Neuronal stem cell (in vitro differentiated cells): ENCODE measurements at regions not wholly inside any gene's neighbourhood (a gene's known extent, or its start where the extent isn't known, plus 50 kb on each side); places are given as distances from the start of the nearest gene placed in this dataset.

Source experiments
- DNase-seq: peaks from one replicate; pipeline ENCODE4 v3.0.0-alpha.2; 2013; ENCODE audit warnings: low spot score
- H2AFZ ChIP-seq: one replicate; pipeline ENCODE4 v1.6.1; 2013; ENCODE audit warnings: mild to moderate bottlenecking, low read length, inconsistent platforms
- H2AK5ac ChIP-seq: 2 replicates; pipeline ENCODE4 v1.6.1; 2013; ENCODE audit warnings: low read depth, mild to moderate bottlenecking, inconsistent platforms, low read length, moderate library complexity, mixed read lengths
- H2BK120ac ChIP-seq: 2 replicates; pipeline ENCODE4 v1.6.1; 2013; ENCODE audit warnings: low read depth, mild to moderate bottlenecking, inconsistent platforms, low read length, moderate library complexity, mixed read lengths
- H2BK12ac ChIP-seq: one replicate; pipeline ENCODE4 v1.6.1; 2013; ENCODE audit warnings: low read length, inconsistent platforms
- H2BK15ac ChIP-seq: 2 replicates; pipeline ENCODE4 v1.6.1; 2013; ENCODE audit warnings: mild to moderate bottlenecking, low read length, inconsistent platforms, mixed read lengths
- H2BK5ac ChIP-seq: one replicate; pipeline ENCODE4 v1.6.1; 2013; ENCODE audit warnings: inconsistent platforms, mild to moderate bottlenecking, low read length, moderate library complexity
- H3K14ac ChIP-seq: one replicate; pipeline ENCODE4 v1.6.1; 2013; ENCODE audit warnings: low read length, inconsistent platforms
- H3K18ac ChIP-seq: 2 replicates; pipeline ENCODE4 v1.6.1; 2013; ENCODE audit warnings: low read length, inconsistent platforms
- H3K23ac ChIP-seq: 2 replicates; pipeline ENCODE4 v1.6.1; 2013; ENCODE audit warnings: low read depth, mild to moderate bottlenecking, mixed read lengths, low read length, inconsistent platforms; ENCODE audit not compliant: poor library complexity
- H3K27ac ChIP-seq: replicated peaks from 3 replicates; pipeline ENCODE4 v1.5.1; 2013; ENCODE audit warnings: low read length, inconsistent platforms
- H3K27me3 ChIP-seq, 3 experiments: 2 replicates each; pipeline ENCODE4 v1.6.1; 2013; ENCODE audit warnings: low read length in 3 of 3, mild to moderate bottlenecking in 2 of 3, inconsistent platforms in 1 of 3, low read depth in 1 of 3, mixed read lengths in 1 of 3, moderate library complexity in 1 of 3; ENCODE audit not compliant: control insufficient read depth in 3 of 3, insufficient read depth in 3 of 3
- H3K36me3 ChIP-seq, 2 donors: replicated peaks in 1 of 2; 2 replicates each; pipeline ENCODE4 v1.6.1; 2013; ENCODE audit warnings: low read length in 2 of 2; ENCODE audit not compliant: control insufficient read depth in 2 of 2, insufficient read depth in 2 of 2
- H3K4ac ChIP-seq: 2 replicates; pipeline ENCODE4 v1.6.1; 2013; ENCODE audit warnings: inconsistent platforms, mild to moderate bottlenecking, low read length, moderate library complexity
- H3K4me1 ChIP-seq, 2 donors: 1 replicate in 1 of 2; 2 replicates in 1 of 2; pipeline ENCODE4 v1.6.1; 2013; ENCODE audit warnings: low read length in 2 of 2, low read depth in 1 of 2; ENCODE audit not compliant: control insufficient read depth in 2 of 2, insufficient read depth in 1 of 2
- H3K4me2 ChIP-seq: one replicate; pipeline ENCODE4 v1.6.1; 2013; ENCODE audit warnings: mild to moderate bottlenecking, low read length, inconsistent platforms; ENCODE audit not compliant: insufficient read depth, poor library complexity, severe bottlenecking
- H3K4me3 ChIP-seq, 2 donors: 2 replicates each; pipeline ENCODE4 v1.5.1; 2013; ENCODE audit warnings: low read length in 2 of 2, mild to moderate bottlenecking in 2 of 2, inconsistent platforms in 1 of 2, moderate library complexity in 1 of 2
- H3K79me1 ChIP-seq: one replicate; pipeline ENCODE4 v1.6.1; 2013; ENCODE audit warnings: low read depth, mild to moderate bottlenecking, inconsistent platforms, low read length, moderate library complexity
- H3K9ac ChIP-seq: one replicate; pipeline ENCODE4 v1.6.1; 2013; ENCODE audit warnings: mild to moderate bottlenecking, low read depth, low read length, inconsistent platforms; ENCODE audit not compliant: poor library complexity
- H3K9me3 ChIP-seq, 2 donors: replicated peaks in 1 of 2; 2 replicates each; pipeline versions ENCODE3 to v1.6.1; 2013; ENCODE audit warnings: low read length in 2 of 2, mild to moderate bottlenecking in 2 of 2, inconsistent platforms in 1 of 2, low read depth in 1 of 2, mixed read lengths in 1 of 2, moderate library complexity in 1 of 2; ENCODE audit not compliant: control insufficient read depth in 2 of 2, insufficient read depth in 1 of 2
- H4K8ac ChIP-seq: one replicate; pipeline ENCODE4 v1.6.1; 2013; ENCODE audit warnings: low read depth, mild to moderate bottlenecking, inconsistent platforms, low read length, moderate library complexity
- H4K91ac ChIP-seq: one replicate; pipeline ENCODE4 v1.6.1; 2013; ENCODE audit warnings: low read length, low read depth, mild to moderate bottlenecking, inconsistent platforms; ENCODE audit not compliant: poor library complexity
- WGBS, 2 donors: extraction: QIAGEN DNeasy Blood & Tissue Kit; methylation state at CpG; one replicate each; pipeline ENCODE4 v1.1.7; 2013; ENCODE audit warnings: missing lambda C conversion rate in 2 of 2, mixed read lengths in 1 of 2; ENCODE audit not compliant: insufficient read length in 2 of 2, insufficient replicate concordance in 1 of 2; ENCODE audit errors: extremely low coverage in 2 of 2; 5-methylcytosine and 5-hydroxymethylcytosine counted together

DNA sequence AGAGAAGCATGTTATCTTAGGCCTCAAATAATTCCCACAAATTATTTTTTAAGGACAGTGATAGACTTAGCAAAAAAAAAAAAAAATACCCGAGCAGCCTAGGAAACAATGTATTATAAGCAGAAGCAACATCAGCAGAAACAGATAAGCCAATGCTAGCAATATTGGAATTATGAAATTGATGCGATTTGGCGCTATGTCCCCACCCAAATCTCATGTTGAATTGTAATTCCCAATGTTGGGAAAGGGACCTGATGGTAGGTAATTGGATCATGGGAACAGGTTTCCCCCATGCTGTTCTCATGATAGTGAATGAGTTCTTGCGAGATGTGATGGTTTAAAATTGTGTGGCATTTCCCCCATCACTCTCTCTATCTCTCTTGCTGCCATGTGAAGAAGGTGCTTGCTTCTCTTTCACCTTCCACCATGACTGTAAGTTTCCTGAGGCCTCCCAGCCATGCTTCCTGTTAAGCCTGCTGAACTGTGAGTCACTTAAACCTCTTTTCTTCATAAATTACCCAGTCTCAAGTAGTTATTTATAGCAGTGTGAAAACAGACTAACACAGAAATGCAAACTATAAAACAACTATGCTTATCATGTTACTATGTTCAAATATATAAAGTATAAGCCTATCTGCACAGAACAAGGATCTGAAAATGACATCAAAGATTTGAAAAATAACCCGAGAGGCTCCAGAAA is 75.6 kb upstream of the HIVEP3 start:
- no peak overlapping the region for H2BK12ac ChIP-seq
- no peak for DNase-seq
- H3K27me3 ChIP-seq: no peaks in the 10 kb centered on the region
- no peak overlapping the region for H3K9ac ChIP-seq
- WGBS, 2 donors: no CpG with 5 or more reads among the region's 5 CpGs
- no peak overlapping the region for H3K4me2 ChIP-seq
- H3K18ac ChIP-seq: no peak overlapping the region
- H4K91ac ChIP-seq: no peak overlapping the region
- no peak overlapping the region for H2AFZ ChIP-seq
- H3K9me3 ChIP-seq: no peaks in the 10 kb centered on the region
- no peak overlapping the region for H2AK5ac ChIP-seq
- H3K14ac ChIP-seq: no peak overlapping the region
- no peak overlapping the region for H3K27ac ChIP-seq
- H2BK5ac ChIP-seq: no peak overlapping the region
- no peak overlapping the region for H4K8ac ChIP-seq
- no peak overlapping the region for H3K4me3 ChIP-seq
- H3K23ac ChIP-seq: no peak overlapping the region
- no peaks in the 10 kb centered on the region for H3K36me3 ChIP-seq
- no peaks in the 10 kb centered on the region for H3K79me1 ChIP-seq
- H3K4ac ChIP-seq: no peak overlapping the region
- H2BK120ac ChIP-seq: no peak overlapping the region
- no peak overlapping the region for H2BK15ac ChIP-seq
- no peaks in the 10 kb centered on the region for H3K4me1 ChIP-seq

DNA sequence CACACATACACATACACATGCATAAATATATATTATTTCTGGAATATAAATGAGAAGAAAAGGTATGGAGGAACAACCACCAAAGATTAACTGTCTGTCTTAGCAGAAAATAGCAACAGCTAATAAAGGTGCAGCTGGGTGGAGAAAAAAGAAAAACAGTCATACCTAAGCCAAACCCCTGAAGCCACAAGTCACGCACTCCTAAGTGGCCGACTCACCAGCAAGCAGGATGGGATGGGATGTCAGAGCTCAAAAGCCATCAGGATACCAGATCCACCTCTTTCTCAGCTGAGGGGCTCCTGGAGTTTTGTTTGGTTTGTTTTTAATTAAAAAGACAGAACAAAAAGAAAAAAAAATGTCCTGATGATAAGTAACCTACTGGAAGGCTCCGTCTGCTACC is 64.7 kb upstream of the HIVEP3 start:
- peaks cover 0 to 2% of the 10 kb centered on the region in 2 donors for H3K4me1 ChIP-seq
- H3K9me3 ChIP-seq: no peaks in the 10 kb centered on the region
- no peak overlapping the region for H3K4ac ChIP-seq
- H3K9ac ChIP-seq: no peak overlapping the region
- H2BK15ac ChIP-seq: no peak overlapping the region
- H2AFZ ChIP-seq: no peak overlapping the region
- H3K36me3 ChIP-seq: no peaks in the 10 kb centered on the region
- H3K27ac ChIP-seq: no peak overlapping the region
- no peak overlapping the region for H3K4me3 ChIP-seq
- WGBS, 2 donors: no CpG with 5 or more reads among the region's 3 CpGs
- H3K4me2 ChIP-seq: no peak overlapping the region
- H2BK12ac ChIP-seq: no peak overlapping the region
- H4K91ac ChIP-seq: no peak overlapping the region
- H3K14ac ChIP-seq: no peak overlapping the region
- no peak overlapping the region for H2BK5ac ChIP-seq
- H4K8ac ChIP-seq: no peak overlapping the region
- DNase-seq: no peak
- no peak overlapping the region for H3K23ac ChIP-seq
- no peak overlapping the region for H2BK120ac ChIP-seq
- no peak overlapping the region for H3K18ac ChIP-seq
- H3K79me1 ChIP-seq: no peaks in the 10 kb centered on the region
- H2AK5ac ChIP-seq: no peak overlapping the region
- H3K27me3 ChIP-seq: no peaks in the 10 kb centered on the region

DNA sequence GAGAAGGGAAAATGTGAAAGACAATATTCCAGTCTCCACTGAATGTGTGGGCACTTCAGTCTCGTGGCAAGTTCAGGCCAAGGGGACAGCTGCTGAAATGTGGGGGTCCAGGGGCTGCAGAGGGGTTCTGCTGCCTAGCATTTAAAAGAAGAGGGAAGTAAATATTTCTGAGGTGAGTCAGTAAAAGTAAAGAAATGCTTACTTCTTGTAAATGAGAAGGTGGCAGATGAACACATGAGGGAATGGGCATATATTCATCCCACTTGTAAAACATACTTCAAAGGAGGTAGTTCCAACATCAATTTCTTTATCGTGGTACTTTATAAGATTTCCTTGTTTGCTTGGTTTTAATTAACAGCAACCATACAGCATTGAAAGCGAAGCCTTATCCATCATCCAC is 63.1 kb upstream of the HIVEP3 start:
- Histone ChIP-seq H2BK120ac (no peak overlapping the region), H3K27me3 (peaks cover 0 to 3% (median 0%) of the 10 kb centered on the region in 3 experiments), H4K91ac (no peak overlapping the region), H3K4me2 (no peak overlapping the region), H3K9me3 (no peaks in the 10 kb centered on the region), H2AFZ (no peak overlapping the region), H3K18ac (no peak overlapping the region), H3K79me1 (no peaks in the 10 kb centered on the region), H3K23ac (no peak overlapping the region), H3K4ac (no peak overlapping the region), H3K4me1 (peaks cover 0 to 2% of the 10 kb centered on the region in 2 donors), H2AK5ac (no peak overlapping the region), H3K4me3 (no peak overlapping the region), H2BK5ac (no peak overlapping the region), H3K36me3 (no peaks in the 10 kb centered on the region), H2BK12ac (no peak overlapping the region), H3K14ac (no peak overlapping the region), H3K27ac (no peak overlapping the region), H4K8ac (no peak overlapping the region), H3K9ac (no peak overlapping the region), H2BK15ac (no peak overlapping the region)
- no CpG with 5 or more reads among the region's 3 CpGs for WGBS, 2 donors
- DNase-seq: no peak

DNA sequence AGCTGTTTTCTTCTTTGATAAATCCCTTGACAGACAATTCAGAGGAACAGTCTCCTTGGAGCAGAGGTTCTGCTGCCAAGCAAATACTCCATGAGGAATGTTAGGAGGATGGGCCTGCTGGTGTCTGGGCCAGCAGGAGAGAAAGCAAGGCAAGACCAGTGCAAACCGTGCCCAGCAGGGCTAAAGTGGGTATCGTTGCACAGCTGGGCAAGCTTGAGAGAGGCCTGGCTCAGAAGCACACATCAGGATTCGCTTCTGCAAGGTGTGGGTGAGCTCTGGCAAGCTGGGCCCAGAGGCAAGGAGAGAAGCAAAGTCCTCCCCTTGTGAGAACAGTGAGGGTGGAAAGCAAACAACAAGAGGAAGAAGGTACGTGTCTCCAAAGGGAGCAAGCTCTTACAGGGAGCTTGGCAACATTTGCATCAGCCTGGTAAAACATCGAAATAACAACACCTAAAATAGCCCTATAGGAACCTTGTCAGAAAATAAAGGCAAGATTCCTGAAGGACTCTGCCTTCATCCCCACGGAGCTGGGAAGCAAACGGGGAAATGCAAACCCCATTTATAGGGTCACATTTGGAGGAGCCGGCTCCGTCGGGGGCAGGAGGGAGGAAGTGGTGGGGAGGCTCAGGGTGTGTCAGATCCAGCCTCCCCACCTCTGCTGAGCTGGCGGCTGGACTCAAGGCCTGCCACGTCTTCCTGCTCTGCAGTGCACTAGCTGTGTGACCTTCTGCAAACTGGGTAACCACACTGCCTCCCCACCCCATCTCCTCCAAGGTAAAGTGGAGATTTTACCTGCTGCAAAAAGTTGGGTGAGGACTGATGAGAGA is 62.3 kb upstream of the HIVEP3 start:
- H4K8ac ChIP-seq: no peak overlapping the region
- WGBS, 2 donors: no CpG with 5 or more reads among the region's 12 CpGs
- H3K36me3 ChIP-seq: no peaks in the 10 kb centered on the region
- H2BK12ac ChIP-seq: no peak overlapping the region
- H4K91ac ChIP-seq: no peak overlapping the region
- H3K4ac ChIP-seq: no peak overlapping the region
- H3K18ac ChIP-seq: peak overlapping the region; percentile 8
- no peak overlapping the region for H2BK15ac ChIP-seq
- H3K79me1 ChIP-seq: no peaks in the 10 kb centered on the region
- H3K9ac ChIP-seq: no peak overlapping the region
- H2BK120ac ChIP-seq: no peak overlapping the region
- no peak overlapping the region for H2AK5ac ChIP-seq
- no peak overlapping the region for H2AFZ ChIP-seq
- no peak for DNase-seq
- H3K4me3 ChIP-seq: no peak overlapping the region
- peaks cover 0 to 2% of the 10 kb centered on the region in 2 donors for H3K4me1 ChIP-seq
- H2BK5ac ChIP-seq: no peak overlapping the region
- H3K27ac ChIP-seq: no peak overlapping the region
- H3K9me3 ChIP-seq: no peaks in the 10 kb centered on the region
- peaks cover 0 to 3% (median 0%) of the 10 kb centered on the region in 3 experiments for H3K27me3 ChIP-seq
- H3K14ac ChIP-seq: no peak overlapping the region
- no peak overlapping the region for H3K4me2 ChIP-seq
- no peak overlapping the region for H3K23ac ChIP-seq
